Thymus (tissue), 11 donors: ENCODE measurements at regions not wholly inside any gene's neighbourhood (a gene's known extent, or its start where the extent isn't known, plus 50 kb on each side); places are given as distances from the start of the nearest gene placed in this dataset.
A peak's percentile ranks its signal among the peaks of the same experiment; 100 is the strongest.

Source experiments
- DNase-seq, 9 donors: peaks; one replicate each; pipeline ENCODE4 v3.0.0-alpha.2; 2013; ENCODE audit warnings: low spot score in 9 of 9, low read depth in 6 of 9, missing footprints in 1 of 9
- H3K27ac ChIP-seq, 2 donors: one replicate each; pipeline ENCODE4 v1.5.1; 2013; ENCODE audit warnings: control low read depth in 1 of 2, low read depth in 1 of 2, low read length in 1 of 2, mild to moderate bottlenecking in 1 of 2, moderate library complexity in 1 of 2
- H3K27me3 ChIP-seq, 2 donors: one replicate each; pipeline ENCODE4 v1.5.1; 2013; ENCODE audit warnings: low read length in 1 of 2; ENCODE audit not compliant: control insufficient read depth in 2 of 2, insufficient read depth in 1 of 2
- H3K36me3 ChIP-seq, 2 donors: one replicate each; pipeline ENCODE4 v1.5.1; 2013; ENCODE audit warnings: low read length in 1 of 2, mild to moderate bottlenecking in 1 of 2, moderate library complexity in 1 of 2; ENCODE audit not compliant: control insufficient read depth in 2 of 2, insufficient read depth in 2 of 2
- H3K4me1 ChIP-seq, 2 donors: one replicate each; pipeline ENCODE4 v1.5.1; 2013; ENCODE audit warnings: low read length in 2 of 2; ENCODE audit not compliant: control insufficient read depth in 2 of 2, insufficient read depth in 2 of 2
- H3K4me3 ChIP-seq, 2 donors: one replicate each; pipeline ENCODE4 v1.5.1; 2013; ENCODE audit warnings: low read length in 2 of 2, control low read depth in 1 of 2, mild to moderate bottlenecking in 1 of 2
- H3K9me3 ChIP-seq, 2 donors: one replicate each; pipeline ENCODE4 v1.5.1; 2013; ENCODE audit warnings: low read length in 1 of 2, mild to moderate bottlenecking in 1 of 2; ENCODE audit not compliant: control insufficient read depth in 2 of 2, insufficient read depth in 1 of 2
- WGBS: extraction: QIAGEN DNeasy Blood & Tissue Kit; methylation state at CpG from one replicate; pipeline ENCODE4 v1.1.7; 2013; 5-methylcytosine and 5-hydroxymethylcytosine counted together
- donor health status: healthy.

- DNase-seq: no peak
- WGBS: 61% methylated on average over 3 of the region's 3 CpGs
- Histone ChIP-seq H3K9me3 (peaks cover 1 to 7% of the 10 kb centered on the region in 2 donors), H3K4me1 (no peaks in the 10 kb centered on the region), H3K4me3 (no peak overlapping the region), H3K27ac (no peak overlapping the region), H3K36me3 (no peaks in the 10 kb centered on the region), H3K27me3 (no peaks in the 10 kb centered on the region)
Measured at GRCh38 chr3:28905798-28906197, 375.1 kb upstream of the RBMS3 start.

GRCh38 chr3:28906561-28907310, 374.1 kb upstream of the RBMS3 start:
- Histone ChIP-seq H3K27me3 (no peaks in the 10 kb centered on the region), H3K4me1 (no peaks in the 10 kb centered on the region), H3K27ac (no peak overlapping the region), H3K9me3 (peaks cover 1 to 7% of the 10 kb centered on the region in 2 donors), H3K4me3 (no peak overlapping the region), H3K36me3 (no peaks in the 10 kb centered on the region)
- no peak for DNase-seq
- WGBS: 88% methylated on average over 9 of the region's 9 CpGs

DNA sequence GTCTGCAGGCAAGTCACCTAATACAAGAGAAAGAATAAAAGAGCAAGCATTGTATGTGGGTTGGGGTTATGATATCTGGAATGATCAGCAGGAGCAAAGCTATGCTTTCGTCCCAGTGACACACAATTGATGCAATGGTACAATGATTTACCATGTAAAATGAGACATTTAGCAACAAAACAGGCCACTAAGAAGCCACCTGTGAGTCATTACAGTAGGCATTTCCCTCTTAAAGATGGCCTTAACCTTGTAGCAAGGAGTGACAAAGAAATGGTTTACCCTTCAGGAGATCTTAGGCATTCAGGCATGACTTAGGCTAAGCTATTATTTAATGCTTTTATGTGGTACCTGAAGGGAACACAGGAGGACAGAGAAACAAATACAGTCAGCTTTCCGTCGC, 373.3 kb upstream of the RBMS3 start:
- no peak overlapping the region for H3K4me3 ChIP-seq
- no peaks in the 10 kb centered on the region for H3K4me1 ChIP-seq
- WGBS: 96% methylated on average over 3 of the region's 3 CpGs
- no peak for DNase-seq
- H3K36me3 ChIP-seq: no peaks in the 10 kb centered on the region
- H3K27ac ChIP-seq: no peak overlapping the region
- peaks cover 1 to 7% of the 10 kb centered on the region in 2 donors for H3K9me3 ChIP-seq
- H3K27me3 ChIP-seq: no peaks in the 10 kb centered on the region

DNA sequence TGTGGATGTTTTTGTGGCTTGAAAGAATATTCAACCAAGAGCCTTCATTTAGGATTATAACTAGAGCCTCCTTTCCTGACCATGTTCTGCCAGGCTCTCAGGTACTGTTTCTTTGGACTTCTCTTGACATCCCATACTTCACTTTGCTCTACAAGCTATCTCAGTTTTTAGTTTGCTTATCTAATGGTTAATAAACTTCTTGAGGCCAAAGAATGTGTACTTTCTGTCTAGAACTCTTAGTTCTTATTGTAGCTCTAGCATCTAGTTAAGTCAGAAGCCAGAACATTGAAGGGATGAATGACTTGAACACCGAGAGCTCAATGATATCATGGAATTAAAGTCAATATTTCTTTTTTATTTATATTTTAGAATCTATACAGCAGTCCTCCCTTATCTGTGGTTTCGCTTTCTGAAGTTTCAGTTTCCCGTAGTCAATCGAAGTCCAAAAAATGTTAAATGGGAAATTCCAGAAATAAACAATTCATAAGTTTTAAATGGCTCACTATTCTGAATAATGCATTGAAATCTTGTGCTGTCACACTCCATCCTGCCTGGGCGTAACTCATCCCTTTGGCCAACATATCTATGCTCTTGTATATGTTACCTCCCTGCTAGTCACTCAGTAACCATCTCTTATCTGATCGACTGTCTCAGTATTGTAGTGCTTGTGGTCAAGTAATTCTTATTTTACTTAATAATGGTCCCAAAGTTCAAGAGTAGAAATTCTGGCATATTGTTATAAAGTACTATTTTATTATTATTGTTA, 368.6 kb upstream of the RBMS3 start:
- no peaks in the 10 kb centered on the region for H3K27me3 ChIP-seq
- H3K4me1 ChIP-seq: peaks cover 2 to 4% of the 10 kb centered on the region in 2 donors
- WGBS: 96% methylated on average over 6 of the region's 6 CpGs
- H3K9me3 ChIP-seq: no peaks in the 10 kb centered on the region
- H3K27ac ChIP-seq: no peak overlapping the region
- no peak overlapping the region for H3K4me3 ChIP-seq
- no peak for DNase-seq
- no peaks in the 10 kb centered on the region for H3K36me3 ChIP-seq

DNA sequence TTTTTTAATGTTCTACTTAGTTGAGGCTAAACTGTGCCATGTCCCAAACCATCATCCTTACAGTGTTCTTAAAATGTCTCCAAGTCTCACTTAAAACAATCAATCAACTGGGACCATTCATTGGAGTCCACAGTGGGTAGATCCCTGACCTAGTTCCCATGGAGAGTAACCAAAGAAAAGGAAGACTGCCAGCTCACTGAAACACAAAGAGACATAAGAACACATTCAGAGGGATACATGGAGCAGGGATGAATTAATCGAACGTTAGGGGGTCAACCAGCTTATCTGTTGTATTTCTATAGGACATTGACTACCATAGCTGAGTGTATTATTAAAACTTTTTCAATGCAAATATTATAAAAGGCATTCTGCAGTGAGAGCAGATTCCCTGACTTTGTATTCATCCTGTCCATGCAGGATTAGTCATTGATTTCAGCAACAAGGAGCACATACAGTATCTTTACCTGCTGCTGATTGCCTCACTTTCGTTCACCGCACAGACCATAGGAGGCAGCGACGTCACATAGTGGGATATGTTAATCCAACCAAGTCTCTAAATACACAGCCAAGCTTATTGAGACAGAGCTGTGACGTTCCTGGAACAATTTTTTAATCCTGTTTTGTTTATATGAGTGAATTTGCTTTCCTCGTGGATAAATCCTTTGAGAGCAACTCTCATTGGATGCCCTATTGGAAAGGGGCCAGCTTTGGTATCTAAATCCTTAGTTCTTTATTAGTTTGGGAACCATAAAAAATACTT, 364.9 kb upstream of the RBMS3 start:
- 73% methylated on average over 8 of the region's 8 CpGs for WGBS
- Histone ChIP-seq H3K27ac (no peak overlapping the region), H3K27me3 (no peaks in the 10 kb centered on the region), H3K36me3 (no peaks in the 10 kb centered on the region), H3K9me3 (no peaks in the 10 kb centered on the region), H3K4me1 (peaks cover 2 to 4% of the 10 kb centered on the region in 2 donors), H3K4me3 (no peak overlapping the region)
- peak in 6 of 9 donors; percentile 5 to 61 (median 22) for DNase-seq

- 46% methylated on average over 16 of the region's 16 CpGs for WGBS
- no peaks in the 10 kb centered on the region for H3K27me3 ChIP-seq
- H3K4me1 ChIP-seq: peaks cover 2 to 4% of the 10 kb centered on the region in 2 donors
- DNase-seq: peak in 8 of 9 donors; percentile 22 to 75 (median 35)
- peak overlapping the region; percentile 19 to 22 for H3K4me3 ChIP-seq
- no peak overlapping the region for H3K27ac ChIP-seq
- no peaks in the 10 kb centered on the region for H3K9me3 ChIP-seq
- no peaks in the 10 kb centered on the region for H3K36me3 ChIP-seq
Measured at GRCh38 chr3:28916713-28917499, 364.0 kb upstream of the RBMS3 start.

GRCh38 chr3:28917895-28918475, 362.9 kb upstream of the RBMS3 start:
- no peak overlapping the region for H3K4me3 ChIP-seq
- DNase-seq: no peak
- no peak overlapping the region for H3K27ac ChIP-seq
- peaks cover 2 to 4% of the 10 kb centered on the region in 2 donors for H3K4me1 ChIP-seq
- H3K27me3 ChIP-seq: no peaks in the 10 kb centered on the region
- 84% methylated on average over 4 of the region's 4 CpGs for WGBS
- no peaks in the 10 kb centered on the region for H3K9me3 ChIP-seq
- no peaks in the 10 kb centered on the region for H3K36me3 ChIP-seq

DNA sequence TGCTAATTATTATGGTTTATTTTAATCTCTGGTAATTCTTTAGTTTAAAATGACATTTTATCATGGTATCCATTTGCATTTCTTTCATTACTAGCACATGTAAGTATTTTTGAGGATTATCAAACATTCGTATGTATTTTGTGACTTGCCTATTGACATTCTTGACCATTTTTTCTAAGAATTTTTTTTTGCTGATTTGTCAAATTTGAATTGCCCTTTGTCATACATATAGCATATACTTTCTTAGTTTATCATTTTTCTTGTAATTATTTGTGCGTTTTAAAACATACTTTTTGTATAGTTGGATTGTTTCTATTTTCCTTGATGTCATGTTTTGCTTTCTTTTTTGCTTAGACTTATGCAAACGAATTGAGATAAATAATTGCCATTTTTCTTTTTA, 358.5 kb upstream of the RBMS3 start:
- 99% methylated on average over 3 of the region's 3 CpGs for WGBS
- no peak for DNase-seq

More for the DNA sequence above, 358.5 kb upstream of the RBMS3 start:
- no peaks in the 10 kb centered on the region for H3K9me3 ChIP-seq
- no peaks in the 10 kb centered on the region for H3K4me1 ChIP-seq
- H3K36me3 ChIP-seq: no peaks in the 10 kb centered on the region
- H3K27me3 ChIP-seq: no peaks in the 10 kb centered on the region
- no peak overlapping the region for H3K27ac ChIP-seq
- H3K4me3 ChIP-seq: no peak overlapping the region
